ENCODE measurements at regions not wholly inside any gene's neighbourhood (a gene's known extent, or its start where the extent isn't known, plus 50 kb on each side); places are given as distances from the start of the nearest gene placed in this dataset.

DNA sequence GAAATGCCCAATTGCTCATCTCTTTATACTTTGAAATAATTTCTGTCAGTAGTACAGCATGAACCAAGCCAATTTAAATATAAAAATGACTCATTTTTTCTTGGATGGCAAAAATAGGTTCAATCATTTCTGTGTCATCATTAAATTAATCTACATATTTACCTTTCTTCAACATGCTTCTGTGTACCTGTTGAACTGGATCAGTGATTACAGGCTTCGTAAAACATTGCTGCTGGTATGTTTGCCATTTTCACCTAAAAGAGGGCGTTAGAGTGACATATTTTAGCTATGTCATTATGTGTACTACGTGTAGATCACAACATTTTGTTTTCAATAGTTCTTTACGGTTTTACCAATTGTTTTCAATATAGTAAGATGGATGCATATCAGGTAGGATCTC lies 340.5 kb upstream of the MAOA start:
- TF ChIP-seq, protein P1, sequence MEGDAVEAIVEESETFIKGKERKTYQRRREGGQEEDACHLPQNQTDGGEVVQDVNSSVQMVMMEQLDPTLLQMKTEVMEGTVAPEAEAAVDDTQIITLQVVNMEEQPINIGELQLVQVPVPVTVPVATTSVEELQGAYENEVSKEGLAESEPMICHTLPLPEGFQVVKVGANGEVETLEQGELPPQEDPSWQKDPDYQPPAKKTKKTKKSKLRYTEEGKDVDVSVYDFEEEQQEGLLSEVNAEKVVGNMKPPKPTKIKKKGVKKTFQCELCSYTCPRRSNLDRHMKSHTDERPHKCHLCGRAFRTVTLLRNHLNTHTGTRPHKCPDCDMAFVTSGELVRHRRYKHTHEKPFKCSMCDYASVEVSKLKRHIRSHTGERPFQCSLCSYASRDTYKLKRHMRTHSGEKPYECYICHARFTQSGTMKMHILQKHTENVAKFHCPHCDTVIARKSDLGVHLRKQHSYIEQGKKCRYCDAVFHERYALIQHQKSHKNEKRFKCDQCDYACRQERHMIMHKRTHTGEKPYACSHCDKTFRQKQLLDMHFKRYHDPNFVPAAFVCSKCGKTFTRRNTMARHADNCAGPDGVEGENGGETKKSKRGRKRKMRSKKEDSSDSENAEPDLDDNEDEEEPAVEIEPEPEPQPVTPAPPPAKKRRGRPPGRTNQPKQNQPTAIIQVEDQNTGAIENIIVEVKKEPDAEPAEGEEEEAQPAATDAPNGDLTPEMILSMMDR (IDR thresholded peaks at IDR 0.05; ENCODE audit: low read depth, low read length) = no peak
- TF ChIP-seq EZH2phosphoT487 (IDR thresholded peaks at IDR 0.05; ENCODE audit: low read depth) = no peak
